K562 (cell line): ENCODE measurements at regions not wholly inside any gene's neighbourhood (a gene's known extent, or its start where the extent isn't known, plus 50 kb on each side); places are given as distances from the start of the nearest gene placed in this dataset.

Experiments
- ATAC-seq: fragments of 200-7000 bp; cut with Tn5 transposase; 3 replicates; pipeline ENCODE4 v1.9.1; 2020; ENCODE audit warnings: moderate library complexity
- BruUV-seq: library from RNA; stranded (reverse); fragments of 400-500 nt; replicated peaks from 2 replicates; lab custom pipeline; 2021; lab: Mats Ljungman, UMichigan
- CTCF ChIA-PET: fragments of 300-600 bp; formaldehyde crosslinking; extraction: SDS; loops from one replicate; lab custom pipeline; 2021; ENCODE audit warnings: low intra/inter-chr PET ratio; lab: Yijun Ruan, JAX
- POLR2A ChIA-PET: fragments of 300-600, 350-650 bp; sonication (Branson Sonifier 250); formaldehyde crosslinking; extraction: SDS; loops from one replicate; lab custom pipeline; 2021; ENCODE audit warnings: antibody characterized with exemption, inconsistent platforms; lab: Yijun Ruan, JAX
- DNase-seq, 4 experiments: peaks; one replicate each; pipeline versions ENCODE4 v3.0.0 to v3.0.0-alpha.2; 2011 to 2018; ENCODE audit warnings: low spot score in 3 of 4, mixed read lengths in 3 of 4; ENCODE audit errors: extremely low read depth in 1 of 4
- FAIRE-seq: peaks from 2 replicates; lab custom pipeline; 2011; peaks lifted over from hg19 to GRCh38; lab: Jason Lieb, UNC
- H2AFZ ChIP-seq: 2 replicates; pipeline ENCODE4 v1.6.0; 2011; ENCODE audit warnings: low read depth, low read length, control low read depth, inconsistent platforms
- H3K27ac ChIP-seq: fragments of 200-600 bp; 3 replicates; pipeline ENCODE4 v1.8.0; 2011; ENCODE audit warnings: low read depth, mild to moderate bottlenecking, control low read depth, inconsistent platforms, low read length, moderate library complexity, mixed read lengths; ENCODE audit errors: extremely low read depth
- H3K27me3 ChIP-seq, 2 experiments: fragments of 300-600 bp in 1 of 2; 2 replicates in 1 of 2; 3 replicates in 1 of 2; pipeline versions ENCODE4 v1.6.0 to v1.8.0; 2011; ENCODE audit warnings: inconsistent platforms in 2 of 2, low read length in 2 of 2, mild to moderate bottlenecking in 1 of 2, mixed read lengths in 1 of 2, moderate library complexity in 1 of 2; ENCODE audit not compliant: control insufficient read depth in 2 of 2, insufficient read depth in 2 of 2
- H3K36me3 ChIP-seq: fragments of 300-600 bp; 3 replicates; pipeline ENCODE4 v1.8.0; 2011; ENCODE audit warnings: mild to moderate bottlenecking, low read length, inconsistent platforms; ENCODE audit not compliant: control insufficient read depth, insufficient read depth
- H3K4me1 ChIP-seq, 2 experiments: fragments of 200-600 bp in 1 of 2; replicated peaks in 1 of 2; 2 replicates in 1 of 2; 3 replicates in 1 of 2; pipeline versions ENCODE4 v1.5.1 to v1.8.0; 2011; ENCODE audit warnings: inconsistent platforms in 2 of 2, low read length in 2 of 2, mild to moderate bottlenecking in 1 of 2, mixed read lengths in 1 of 2, moderate library complexity in 1 of 2; ENCODE audit not compliant: control insufficient read depth in 2 of 2, insufficient read depth in 2 of 2
- H3K4me2 ChIP-seq: 2 replicates; pipeline ENCODE4 v1.6.1; 2011; ENCODE audit warnings: low read length, control low read depth, inconsistent platforms, mixed read lengths; ENCODE audit not compliant: insufficient read depth
- H3K4me3 ChIP-seq: fragments of 200-600 bp; sonication (generic), shearing (Covaris generic); 2 replicates; pipeline ENCODE4 v1.5.1; 2016; ENCODE audit warnings: control low read depth, inconsistent platforms
- H3K79me2 ChIP-seq: fragments of 200-600 bp; 3 replicates; pipeline ENCODE4 v1.8.0; 2011; ENCODE audit warnings: low read length, inconsistent platforms; ENCODE audit not compliant: control insufficient read depth, insufficient read depth
- H3K9ac ChIP-seq, 2 experiments: 2 replicates each; pipeline versions ENCODE4 v1.6.0 to v1.6.1; 2011; ENCODE audit warnings: low read depth in 2 of 2, low read length in 2 of 2, control low read depth in 1 of 2, inconsistent platforms in 1 of 2, mild to moderate bottlenecking in 1 of 2, mixed read lengths in 1 of 2; ENCODE audit not compliant: insufficient read depth in 1 of 2
- H3K9me1 ChIP-seq: one replicate; pipeline ENCODE4 v1.6.0; 2011; ENCODE audit warnings: inconsistent platforms, mild to moderate bottlenecking, low read length, moderate library complexity; ENCODE audit not compliant: control insufficient read depth, insufficient read depth
- H3K9me3 ChIP-seq: replicated peaks from 2 replicates; pipeline ENCODE4 v1.5.1; 2011; ENCODE audit warnings: low read depth, low read length, inconsistent platforms; ENCODE audit not compliant: control insufficient read depth, insufficient read depth
- H4K20me1 ChIP-seq: replicated peaks from 2 replicates; pipeline ENCODE4 v1.6.1; 2011; ENCODE audit warnings: low read length, inconsistent platforms, mixed read lengths; ENCODE audit not compliant: control insufficient read depth, insufficient read depth
- CEBPG ChIP-seq, 3 experiments: fragments of 200-800 bp in 1 of 3; sonication (Bioruptor generic) in 1 of 3; sonication (generic) in 1 of 3; formaldehyde crosslinking in 1 of 3; IDR thresholded peaks in 2 of 3; conservative IDR thresholded peaks in 1 of 3; 2 replicates each; pipeline versions ENCODE4 v1.6.1 to v1.8.0; 2016 to 2022; ENCODE audit warnings: missing compliant biosample characterization in 2 of 3, missing genetic modification characterization in 2 of 3, mild to moderate bottlenecking in 1 of 3, missing genetic modification reagents in 1 of 3
- GABPB1 ChIP-seq: sonication (generic); formaldehyde crosslinking; IDR thresholded peaks from 2 replicates; pipeline ENCODE4 v1.8.0; 2022; ENCODE audit warnings: mild to moderate bottlenecking, missing genetic modification reagents
- HMG20B ChIP-seq: fragments of 250-450 bp; sonication (Bioruptor Pico); IDR thresholded peaks from 2 replicates; pipeline ENCODE4 v1.5.0; 2021; ENCODE audit warnings: mild to moderate bottlenecking
- HOXB6 ChIP-seq: fragments of 250-450 bp; sonication (Bioruptor Pico); IDR thresholded peaks from 2 replicates; pipeline ENCODE4 v1.5.1; 2022; ENCODE audit warnings: mild to moderate bottlenecking, borderline replicate concordance
- KAT2B ChIP-seq: IDR thresholded peaks from one replicate; pipeline ENCODE4 v1.6.1; 2012; ENCODE audit warnings: low read depth, mild to moderate bottlenecking, control low read depth, inconsistent platforms, low read length, moderate library complexity
- OTX1 ChIP-seq: fragments of 450-650 bp; formaldehyde crosslinking; IDR thresholded peaks from 2 replicates; pipeline ENCODE4 v1.4.0; 2022; ENCODE audit warnings: mild to moderate bottlenecking
- SOX6 ChIP-seq: fragments of 450-650 bp; IDR thresholded peaks from 2 replicates; pipeline ENCODE4 v1.6.1; 2014; ENCODE audit warnings: mild to moderate bottlenecking
- ZNF184 ChIP-seq: sonication (generic); formaldehyde crosslinking; IDR thresholded peaks from 2 replicates; pipeline ENCODE4 v1.5.0; 2020; ENCODE audit warnings: missing genetic modification reagents
- WGBS: fragments of 100-300 bp; shearing (Covaris generic); methylation state at CpG from one replicate; pipeline ENCODE4 v1.1.6; 2016; ENCODE audit warnings: low coverage, mixed read lengths; ENCODE audit not compliant: insufficient coverage; ENCODE audit errors: missing lambda C conversion rate; 5-methylcytosine and 5-hydroxymethylcytosine counted together
- in situ Hi-C: fragments of 300-500 bp; cut with MboI; formaldehyde crosslinking; loops from 4 replicates; pipeline ENCODE4 v1.15.0; 2018; ENCODE audit warnings: inconsistent platforms, mixed read lengths
- intact Hi-C: fragments of 100-400 bp; cut with micrococcal nuclease; formaldehyde crosslinking; loops from 2 replicates; pipeline ENCODE4 v1.14.2; 2022
- TF ChIP-seq, protein P1 (sequence below): sonication (generic); formaldehyde crosslinking; IDR thresholded peaks from 2 replicates; pipeline ENCODE4 v1.8.1; 2023; ENCODE audit warnings: mild to moderate bottlenecking, missing genetic modification reagents
- TF ChIP-seq, protein P2 (sequence below): conservative IDR thresholded peaks from 2 replicates; pipeline ENCODE4 v1.6.1; 2011; ENCODE audit warnings: low read depth, mild to moderate bottlenecking, low read length; ENCODE audit not compliant: control insufficient read depth

DNA sequence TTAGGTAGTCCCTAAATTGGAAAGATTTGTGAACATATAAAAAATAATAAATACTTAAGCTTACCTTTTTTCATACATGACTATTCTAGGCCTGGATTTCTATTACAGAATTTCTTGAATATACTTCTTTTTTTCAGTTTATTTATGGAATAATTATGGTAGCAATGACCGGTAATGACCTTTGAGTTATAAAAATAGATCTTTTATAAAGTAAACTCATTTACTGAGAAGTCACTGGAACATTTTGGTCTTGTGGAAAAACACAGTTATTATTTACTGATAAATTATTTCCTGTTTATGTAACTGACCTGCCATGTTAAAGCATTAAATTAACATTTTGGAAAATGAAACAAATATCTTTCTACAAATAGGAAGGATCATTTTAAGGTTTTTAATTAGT is 80.4 kb upstream of the RASGEF1B start:
- Histone ChIP-seq H3K9me1 (no peaks in the 10 kb centered on the region), H2AFZ (no peak overlapping the region), H3K9ac (no peak overlapping the region), H3K27ac (no peak overlapping the region), H3K27me3 (peaks cover 0 to 4% of the 10 kb centered on the region in 2 experiments; a peak in 2 of 5 replicates), H3K4me2 (no peak overlapping the region), H3K4me1 (no peaks in the 10 kb centered on the region), H4K20me1 (no peaks in the 10 kb centered on the region), H3K36me3 (no peaks in the 10 kb centered on the region), H3K79me2 (no peaks in the 10 kb centered on the region), H3K9me3 (no peaks in the 10 kb centered on the region), H3K4me3 (no peak overlapping the region)
- FAIRE-seq = no peak
- ChIA-PET CTCF (no interaction called here), POLR2A (interaction anchor here (0.7 kb wide), 1 partner anchor 134 kb away, joined by 3 read pairs; no protein-coding TSS in a partner anchor)
- in situ Hi-C loops = no loop called here
- no TSS peak for BruUV-seq
- intact Hi-C loops = no loop called here
- ATAC-seq = no peak
- 0% methylated on average over 1 of the region's 1 CpG for WGBS
- no peak for DNase-seq
- TF ChIP-seq ZNF184 (CRISPR knock-in tag) (no peak), HMG20B (CRISPR knock-in tag) (no peak), CEBPG (CRISPR knock-in tag; IDR thresholded peaks at IDR 0.05) (no peak), CEBPG (tag; conservative IDR thresholded peaks at IDR 0.05 in 1 of 2, IDR thresholded peaks at IDR 0.05 in 1 of 2) (no peak), OTX1 (no peak), KAT2B (no peak), GABPB1 (CRISPR knock-in tag) (no peak), HOXB6 (CRISPR knock-in tag) (no peak), SOX6 (no peak)
- TF ChIP-seq, protein P1, sequence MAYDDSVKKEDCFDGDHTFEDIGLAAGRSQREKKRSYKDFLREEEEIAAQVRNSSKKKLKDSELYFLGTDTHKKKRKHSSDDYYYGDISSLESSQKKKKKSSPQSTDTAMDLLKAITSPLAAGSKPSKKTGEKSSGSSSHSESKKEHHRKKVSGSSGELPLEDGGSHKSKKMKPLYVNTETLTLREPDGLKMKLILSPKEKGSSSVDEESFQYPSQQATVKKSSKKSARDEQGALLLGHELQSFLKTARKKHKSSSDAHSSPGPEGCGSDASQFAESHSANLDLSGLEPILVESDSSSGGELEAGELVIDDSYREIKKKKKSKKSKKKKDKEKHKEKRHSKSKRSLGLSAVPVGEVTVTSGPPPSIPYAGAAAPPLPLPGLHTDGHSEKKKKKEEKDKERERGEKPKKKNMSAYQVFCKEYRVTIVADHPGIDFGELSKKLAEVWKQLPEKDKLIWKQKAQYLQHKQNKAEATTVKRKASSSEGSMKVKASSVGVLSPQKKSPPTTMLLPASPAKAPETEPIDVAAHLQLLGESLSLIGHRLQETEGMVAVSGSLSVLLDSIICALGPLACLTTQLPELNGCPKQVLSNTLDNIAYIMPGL (CRISPR knock-in tag) = no peak
- TF ChIP-seq, protein P2, sequence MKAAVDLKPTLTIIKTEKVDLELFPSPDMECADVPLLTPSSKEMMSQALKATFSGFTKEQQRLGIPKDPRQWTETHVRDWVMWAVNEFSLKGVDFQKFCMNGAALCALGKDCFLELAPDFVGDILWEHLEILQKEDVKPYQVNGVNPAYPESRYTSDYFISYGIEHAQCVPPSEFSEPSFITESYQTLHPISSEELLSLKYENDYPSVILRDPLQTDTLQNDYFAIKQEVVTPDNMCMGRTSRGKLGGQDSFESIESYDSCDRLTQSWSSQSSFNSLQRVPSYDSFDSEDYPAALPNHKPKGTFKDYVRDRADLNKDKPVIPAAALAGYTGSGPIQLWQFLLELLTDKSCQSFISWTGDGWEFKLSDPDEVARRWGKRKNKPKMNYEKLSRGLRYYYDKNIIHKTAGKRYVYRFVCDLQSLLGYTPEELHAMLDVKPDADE = no peak
